ENCODE measurements at regions not wholly inside any gene's neighbourhood (a gene's known extent, or its start where the extent isn't known, plus 50 kb on each side); places are given as distances from the start of the nearest gene placed in this dataset.

- no peak for DNase-seq (ENCODE audit: low read depth in 1 of 2, low spot score in 1 of 2)
- Histone ChIP-seq H3K4me1 (no peaks in the 10 kb centered on the region), H3K4me2 (no peak overlapping the region), H3K27ac (no peak overlapping the region), H3K9me3 (no peaks in the 10 kb centered on the region), H3K4me3 (no peak overlapping the region)
- FAIRE-seq = no peak
- TF ChIP-seq MAFK (IDR thresholded peaks at IDR 0.05; ENCODE audit: partially characterized antibody) (no peak), CBX2 (IDR thresholded peaks at IDR 0.05; ENCODE audit: borderline replicate concordance, low read depth) (no peak), KDM5A (IDR thresholded peaks at IDR 0.05) (no peak)
- ATAC-seq = no peak
- ChIA-PET POLR2A (interaction anchor here (1.2 kb wide), 1 partner anchor 1476 kb away, joined by 3 read pairs; no protein-coding TSS in a partner anchor), CTCF (interaction anchor here (0.6 to 2.6 kb wide), 5 partner anchors 9 to 324 kb away, joined by 3 to 9 read pairs (median 3); no protein-coding TSS in a partner anchor)
- 41% methylated on average over 10 of the region's 10 CpGs for WGBS (ENCODE audit: missing lambda C conversion rate)
Measured at GRCh38 chr2:7206111-7206810, 289.0 kb downstream of the RNF144A start.

GRCh38 chr2:7207631-7208030 lies 290.4 kb downstream of the RNF144A start:
- no peak overlapping the region for H3K4me2 ChIP-seq
- ChIA-PET CTCF (interaction anchor here (1.2 to 1.5 kb wide), 3 partner anchors 16 to 219 kb away, joined by 3 to 4 read pairs (median 3); no protein-coding TSS in a partner anchor), POLR2A (interaction anchor here (1.2 kb wide), 1 partner anchor 1475 kb away, joined by 3 read pairs; no protein-coding TSS in a partner anchor)
- no peak overlapping the region for H3K27ac ChIP-seq
- ATAC-seq = no peak
- H3K9me3 ChIP-seq = no peaks in the 10 kb centered on the region
- TF ChIP-seq RFX5 (IDR thresholded peaks at IDR 0.05) = no peak
- no peak for TF ChIP-seq CTCF (IDR thresholded peaks at IDR 0.05)
- no peak for TF ChIP-seq BCL3 (IDR thresholded peaks at IDR 0.05)
- TF ChIP-seq KDM1A (IDR thresholded peaks at IDR 0.05; ENCODE audit: low read depth) = no peak
- TF ChIP-seq RAD21 (conservative IDR thresholded peaks at IDR 0.05 in 1 of 2, IDR thresholded peaks at IDR 0.05 in 1 of 2) = no peak
- no peak for TF ChIP-seq ELK1 (IDR thresholded peaks at IDR 0.05; ENCODE audit: low read depth, low read length)
- TF ChIP-seq HOXA7 (CRISPR knock-in tag; IDR thresholded peaks at IDR 0.05) = no peak
- no peak for TF ChIP-seq USF2 (IDR thresholded peaks at IDR 0.05)
- no peak for TF ChIP-seq ZNF302 (CRISPR knock-in tag; IDR thresholded peaks at IDR 0.05)
- TF ChIP-seq HOXB13 (CRISPR knock-in tag; IDR thresholded peaks at IDR 0.05; ENCODE audit: low read depth) = no peak
- no peak for TF ChIP-seq EHF (CRISPR knock-in tag; IDR thresholded peaks at IDR 0.05)
- no peak for TF ChIP-seq EP300 (IDR thresholded peaks at IDR 0.05)
- no peak for TF ChIP-seq HMGXB4 (CRISPR knock-in tag; IDR thresholded peaks at IDR 0.05; ENCODE audit: borderline replicate concordance)
- no peak for TF ChIP-seq ESRRA (IDR thresholded peaks at IDR 0.05; ENCODE audit: borderline replicate concordance, low read length)
- TF ChIP-seq CBX2 (IDR thresholded peaks at IDR 0.05; ENCODE audit: borderline replicate concordance, low read depth) = no peak
- no peak for TF ChIP-seq CHD4 (IDR thresholded peaks at IDR 0.05; ENCODE audit: borderline replicate concordance)
- no peak for TF ChIP-seq NR3C1 (IDR thresholded peaks at IDR 0.05)
- TF ChIP-seq JUNB (IDR thresholded peaks at IDR 0.05) = no peak
- TF ChIP-seq MAZ (IDR thresholded peaks at IDR 0.05; ENCODE audit: borderline replicate concordance, low read depth, low read length) = no peak
- WGBS (ENCODE audit: missing lambda C conversion rate) = 57% methylated on average over 7 of the region's 7 CpGs
- H3K4me3 ChIP-seq = no peak overlapping the region
- DNase-seq (ENCODE audit: low read depth in 1 of 2, low spot score in 1 of 2) = no peak
- no peak for FAIRE-seq
- H3K4me1 ChIP-seq = no peaks in the 10 kb centered on the region
